Endothelial cell of umbilical vein (primary cell): ENCODE measurements at regions not wholly inside any gene's neighbourhood (a gene's known extent, or its start where the extent isn't known, plus 50 kb on each side); places are given as distances from the start of the nearest gene placed in this dataset.

Experiments used
- BruUV-seq: library from RNA; stranded (reverse); fragments of 400-500 nt; replicated peaks from 2 replicates; lab custom pipeline; 2021; lab: Mats Ljungman, UMichigan
- CTCF ChIA-PET: fragments of 300-600, 350-600 bp; sonication (Branson Sonifier 250); formaldehyde crosslinking; loops from one replicate; lab custom pipeline; 2021; ENCODE audit warnings: antibody characterized with exemption, inconsistent platforms; lab: Charles Lee
- POLR2A ChIA-PET: fragments of 300-600, 350-600 bp; sonication (Branson Sonifier 250); formaldehyde crosslinking; loops from one replicate; lab custom pipeline; 2021; ENCODE audit warnings: antibody characterized with exemption, inconsistent platforms; lab: Charles Lee
- DNase-seq: peaks from one replicate; pipeline ENCODE4 v3.0.0-alpha.2; 2011; ENCODE audit warnings: low read depth, low spot score
- FAIRE-seq: peaks from 2 replicates; lab custom pipeline; 2011; peaks lifted over from hg19 to GRCh38; lab: Jason Lieb, UNC
- H2AFZ ChIP-seq: 2 replicates; pipeline ENCODE4 v1.6.0; 2012; ENCODE audit warnings: low read depth, low read length, control low read depth, inconsistent platforms
- H3K27ac ChIP-seq: 2 replicates; pipeline ENCODE4 v1.5.1; 2011; ENCODE audit warnings: low read depth, mild to moderate bottlenecking, control low read depth, low read length, moderate library complexity; ENCODE audit not compliant: insufficient read depth
- H3K27me3 ChIP-seq, 2 experiments: 2 replicates each; pipeline versions ENCODE4 v1.6.0 to v1.6.1; 2011; ENCODE audit warnings: low read length in 2 of 2, mixed read lengths in 1 of 2; ENCODE audit not compliant: control insufficient read depth in 2 of 2, insufficient read depth in 2 of 2
- H3K36me3 ChIP-seq, 2 experiments: 2 replicates in 1 of 2; 3 replicates in 1 of 2; pipeline ENCODE4 v1.5.1; 2011; ENCODE audit warnings: low read length in 2 of 2, mild to moderate bottlenecking in 1 of 2, moderate library complexity in 1 of 2; ENCODE audit not compliant: control insufficient read depth in 2 of 2, insufficient read depth in 2 of 2; ENCODE audit errors: extremely low read depth in 1 of 2
- H3K4me1 ChIP-seq: 3 replicates; pipeline ENCODE4 v1.5.1; 2011; ENCODE audit warnings: mild to moderate bottlenecking, low read length; ENCODE audit not compliant: control insufficient read depth, insufficient read depth; ENCODE audit errors: extremely low read depth
- H3K4me2 ChIP-seq: 2 replicates; pipeline ENCODE4 v1.6.1; 2011; ENCODE audit warnings: low read length, control low read depth, mixed read lengths; ENCODE audit not compliant: insufficient read depth
- H3K4me3 ChIP-seq, 3 experiments: fragments of 200-600 bp in 1 of 3; sonication (generic), shearing (Covaris generic) in 1 of 3; replicated peaks in 1 of 3; 2 replicates each; pipeline ENCODE4 v1.5.1; 2011 to 2016; ENCODE audit warnings: control low read depth in 3 of 3, low read length in 3 of 3, mild to moderate bottlenecking in 2 of 3, inconsistent platforms in 1 of 3, low read depth in 1 of 3, moderate library complexity in 1 of 3; ENCODE audit not compliant: insufficient read depth in 1 of 3
- H3K79me2 ChIP-seq: 2 replicates; pipeline ENCODE4 v1.6.0; 2012; ENCODE audit warnings: low read length, inconsistent platforms; ENCODE audit not compliant: control insufficient read depth, insufficient read depth
- H3K9ac ChIP-seq: replicated peaks from 2 replicates; pipeline ENCODE3; 2011; ENCODE audit warnings: low read length, control low read depth; ENCODE audit not compliant: insufficient read depth; ENCODE audit errors: extremely low read depth
- H3K9me1 ChIP-seq: replicated peaks from 3 replicates; pipeline ENCODE4 v1.6.0; 2011; ENCODE audit warnings: mild to moderate bottlenecking, low read length; ENCODE audit not compliant: control insufficient read depth, insufficient read depth; ENCODE audit errors: extremely low read depth
- H3K9me3 ChIP-seq: replicated peaks from 2 replicates; pipeline ENCODE4 v1.5.1; 2012; ENCODE audit warnings: low read length, inconsistent platforms; ENCODE audit not compliant: control insufficient read depth, insufficient read depth
- H4K20me1 ChIP-seq: replicated peaks from 2 replicates; pipeline ENCODE3; 2011; ENCODE audit warnings: mild to moderate bottlenecking, low read length; ENCODE audit not compliant: control insufficient read depth, insufficient read depth; ENCODE audit errors: extremely low read depth
- EZH2 ChIP-seq: IDR thresholded peaks from 2 replicates; pipeline ENCODE4 v1.6.1; 2012; ENCODE audit warnings: borderline replicate concordance, low read depth, mild to moderate bottlenecking, moderate library complexity, low read length, inconsistent platforms; ENCODE audit not compliant: severe bottlenecking
- FOS ChIP-seq: IDR thresholded peaks from 2 replicates; pipeline ENCODE4 v1.6.1; 2011; ENCODE audit warnings: mild to moderate bottlenecking, low read length, moderate library complexity, borderline replicate concordance; ENCODE audit not compliant: insufficient read depth
- GATA2 ChIP-seq: IDR thresholded peaks from 2 replicates; pipeline ENCODE4 v1.7.0; 2011; ENCODE audit warnings: low read depth, mild to moderate bottlenecking, moderate library complexity, mixed read lengths, low read length; ENCODE audit not compliant: insufficient read length, insufficient read depth
- JUN ChIP-seq: IDR thresholded peaks from 2 replicates; pipeline ENCODE4 v1.6.1; 2011; ENCODE audit warnings: borderline replicate concordance, low read depth; ENCODE audit not compliant: insufficient read length, insufficient read depth
- MYC ChIP-seq: IDR thresholded peaks from one replicate; pipeline ENCODE4 v1.6.1; 2011; ENCODE audit warnings: mild to moderate bottlenecking, low read depth, low read length
- POLR2A ChIP-seq: IDR thresholded peaks from 2 replicates; pipeline ENCODE4 v1.6.1; 2012; ENCODE audit warnings: low read depth, mild to moderate bottlenecking, control low read depth, low read length
- POLR2AphosphoS5 ChIP-seq: IDR thresholded peaks from 2 replicates; pipeline ENCODE4 v1.6.1; 2012; ENCODE audit warnings: low read depth, mild to moderate bottlenecking, control low read depth, low read length, moderate library complexity; ENCODE audit not compliant: insufficient read depth
- dilution Hi-C: fragments of 300-500 bp; cut with MboI; formaldehyde crosslinking; loops from one replicate; pipeline ENCODE4 v1.15.0; 2019; ENCODE audit warnings: low sequenced_read_pairs; ENCODE audit not compliant: extremely low pct_ligation_motif_present
- intact Hi-C: fragments of 100-400 bp; cut with micrococcal nuclease; formaldehyde crosslinking; loops from one replicate; pipeline ENCODE4 v1.10.0; 2022
- TF ChIP-seq, protein P1 (sequence below), 2 donors: IDR thresholded peaks; 1 replicate in 1 of 2; 2 replicates in 1 of 2; pipeline ENCODE4 v1.5.1; 2011; ENCODE audit warnings: low read length in 2 of 2, mild to moderate bottlenecking in 2 of 2, moderate library complexity in 2 of 2, control low read depth in 1 of 2, inconsistent platforms in 1 of 2, low read depth in 1 of 2; ENCODE audit not compliant: insufficient read depth in 1 of 2; ENCODE audit errors: extremely low read depth in 1 of 2
- TF ChIP-seq, protein P2 (sequence below): IDR thresholded peaks from 2 replicates; pipeline ENCODE4 v1.6.1; 2011; ENCODE audit not compliant: insufficient read depth, insufficient read length

DNA sequence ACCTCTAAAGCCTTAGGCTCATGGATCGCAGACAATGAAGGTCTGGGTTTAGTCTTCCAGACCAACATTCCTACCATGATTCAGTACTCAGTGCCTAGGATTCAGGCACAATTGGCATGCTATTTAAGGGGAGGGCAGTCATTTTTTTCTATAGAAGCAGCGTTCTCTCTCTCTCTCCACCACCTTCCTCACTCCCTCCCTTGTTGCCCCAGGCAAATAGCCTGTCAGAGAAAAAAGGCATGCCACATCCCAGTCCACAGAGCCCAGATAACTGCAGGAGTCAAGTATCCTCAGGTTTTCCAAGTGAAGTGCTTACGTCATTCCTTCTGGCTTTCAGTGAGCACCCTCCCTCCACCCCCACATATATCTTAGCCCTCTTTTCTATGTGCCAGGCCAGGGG is 533.0 kb downstream of the BCOR start:
- DNase-seq (no peak), FAIRE-seq (no peak)
- Histone ChIP-seq H3K36me3 (no peaks in the 10 kb centered on the region), H3K9ac (no peak overlapping the region), H3K9me3 (no peaks in the 10 kb centered on the region), H3K27ac (no peak overlapping the region), H3K27me3 (no peaks in the 10 kb centered on the region), H3K4me3 (no peak overlapping the region), H2AFZ (no peak overlapping the region), H3K4me2 (no peak overlapping the region), H3K79me2 (no peaks in the 10 kb centered on the region), H3K4me1 (no peaks in the 10 kb centered on the region), H4K20me1 (no peaks in the 10 kb centered on the region), H3K9me1 (no peaks in the 10 kb centered on the region)
- CTCF ChIA-PET, result no interaction called here
- intact Hi-C loops, result no loop called here
- no TSS peak for BruUV-seq
- POLR2A ChIA-PET, result no interaction called here
- dilution Hi-C loops, result no loop called here
- no peak for TF ChIP-seq GATA2
- TF ChIP-seq FOS, result no peak
- TF ChIP-seq, protein P1, sequence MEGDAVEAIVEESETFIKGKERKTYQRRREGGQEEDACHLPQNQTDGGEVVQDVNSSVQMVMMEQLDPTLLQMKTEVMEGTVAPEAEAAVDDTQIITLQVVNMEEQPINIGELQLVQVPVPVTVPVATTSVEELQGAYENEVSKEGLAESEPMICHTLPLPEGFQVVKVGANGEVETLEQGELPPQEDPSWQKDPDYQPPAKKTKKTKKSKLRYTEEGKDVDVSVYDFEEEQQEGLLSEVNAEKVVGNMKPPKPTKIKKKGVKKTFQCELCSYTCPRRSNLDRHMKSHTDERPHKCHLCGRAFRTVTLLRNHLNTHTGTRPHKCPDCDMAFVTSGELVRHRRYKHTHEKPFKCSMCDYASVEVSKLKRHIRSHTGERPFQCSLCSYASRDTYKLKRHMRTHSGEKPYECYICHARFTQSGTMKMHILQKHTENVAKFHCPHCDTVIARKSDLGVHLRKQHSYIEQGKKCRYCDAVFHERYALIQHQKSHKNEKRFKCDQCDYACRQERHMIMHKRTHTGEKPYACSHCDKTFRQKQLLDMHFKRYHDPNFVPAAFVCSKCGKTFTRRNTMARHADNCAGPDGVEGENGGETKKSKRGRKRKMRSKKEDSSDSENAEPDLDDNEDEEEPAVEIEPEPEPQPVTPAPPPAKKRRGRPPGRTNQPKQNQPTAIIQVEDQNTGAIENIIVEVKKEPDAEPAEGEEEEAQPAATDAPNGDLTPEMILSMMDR (IDR thresholded peaks at IDR 0.05; ENCODE audit: extremely low read depth in 1 of 2, insufficient read depth in 1 of 2, low read depth in 1 of 2, low read length in 2 of 2), result no peak
- no peak for TF ChIP-seq POLR2AphosphoS5
- TF ChIP-seq MYC, result no peak
- no peak for TF ChIP-seq POLR2A
- no peak for TF ChIP-seq EZH2
- no peak for TF ChIP-seq JUN
- TF ChIP-seq, protein P2, sequence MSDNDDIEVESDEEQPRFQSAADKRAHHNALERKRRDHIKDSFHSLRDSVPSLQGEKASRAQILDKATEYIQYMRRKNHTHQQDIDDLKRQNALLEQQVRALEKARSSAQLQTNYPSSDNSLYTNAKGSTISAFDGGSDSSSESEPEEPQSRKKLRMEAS, result no peak
